Ishikawa (cell line): ENCODE measurements at regions not wholly inside any gene's neighbourhood (a gene's known extent, or its start where the extent isn't known, plus 50 kb on each side); places are given as distances from the start of the nearest gene placed in this dataset.

Experiments used
- CREB1 ChIP-seq: IDR thresholded peaks from 2 replicates; pipeline ENCODE4 v1.6.1; 2012; ENCODE audit warnings: low read depth
- EP300 ChIP-seq: IDR thresholded peaks from 2 replicates; pipeline ENCODE4 v1.6.1; 2012; ENCODE audit warnings: borderline replicate concordance
- FOXM1 ChIP-seq: IDR thresholded peaks from 2 replicates; pipeline ENCODE4 v1.6.1; 2012; ENCODE audit warnings: low read depth, borderline replicate concordance
- MAX ChIP-seq: IDR thresholded peaks from 2 replicates; pipeline ENCODE4 v1.6.1; 2012
- NFIC ChIP-seq: IDR thresholded peaks from 2 replicates; pipeline ENCODE4 v1.6.1; 2012
- REST ChIP-seq: IDR thresholded peaks from 2 replicates; pipeline ENCODE4 v1.6.1; 2012; ENCODE audit warnings: low read depth, mild to moderate bottlenecking
- TAF1 ChIP-seq: IDR thresholded peaks from 2 replicates; pipeline ENCODE4 v1.6.1; 2012; ENCODE audit warnings: low read depth, mild to moderate bottlenecking
- TEAD4 ChIP-seq: IDR thresholded peaks from 2 replicates; pipeline ENCODE4 v1.6.1; 2012

- TF ChIP-seq TEAD4 (no peak), MAX (no peak), NFIC (no peak), EP300 (no peak), FOXM1 (no peak), TAF1 (no peak), REST (no peak), CREB1 (no peak)
These were observed 125.5 kb upstream of the SVIL start for GRCh38 chr10:29760138-29760900.
